Breast epithelium (tissue), 3 donors: ENCODE measurements at regions not wholly inside any gene's neighbourhood (a gene's known extent, or its start where the extent isn't known, plus 50 kb on each side); places are given as distances from the start of the nearest gene placed in this dataset.

Experiments
- POLR2A ChIP-seq: fragments of 450-650 bp; IDR thresholded peaks from one replicate; pipeline ENCODE4 v1.6.1; 2016; ENCODE audit warnings: antibody characterized with exemption, mild to moderate bottlenecking, moderate library complexity
- POLR2AphosphoS5 ChIP-seq, 3 donors: sonication (generic); formaldehyde crosslinking; IDR thresholded peaks; one replicate each; pipeline ENCODE4 v1.6.1; 2017; ENCODE audit warnings: antibody characterized with exemption in 3 of 3
- TF ChIP-seq, protein P1 (sequence below), 3 donors: fragments of 450-650 bp; IDR thresholded peaks; one replicate each; pipeline ENCODE4 v1.5.1; 2016 to 2017; ENCODE audit warnings: antibody characterized with exemption in 3 of 3, mild to moderate bottlenecking in 3 of 3, moderate library complexity in 3 of 3

DNA sequence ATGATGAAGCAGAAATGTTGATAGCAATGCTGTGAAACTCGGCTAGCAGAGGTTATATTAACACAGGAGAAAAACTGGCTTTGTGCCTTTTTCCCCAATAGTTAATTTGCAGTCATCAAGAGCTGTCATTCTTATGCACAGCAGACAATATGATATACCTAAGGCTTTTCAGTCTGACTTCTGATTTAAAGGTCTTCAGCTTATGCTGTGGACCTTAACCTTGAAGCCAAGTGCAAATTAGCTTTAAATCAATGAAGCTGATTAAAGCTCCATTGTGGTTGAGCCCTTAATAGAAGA lies 171.6 kb upstream of the ID4 start:
- TF ChIP-seq, protein P1, sequence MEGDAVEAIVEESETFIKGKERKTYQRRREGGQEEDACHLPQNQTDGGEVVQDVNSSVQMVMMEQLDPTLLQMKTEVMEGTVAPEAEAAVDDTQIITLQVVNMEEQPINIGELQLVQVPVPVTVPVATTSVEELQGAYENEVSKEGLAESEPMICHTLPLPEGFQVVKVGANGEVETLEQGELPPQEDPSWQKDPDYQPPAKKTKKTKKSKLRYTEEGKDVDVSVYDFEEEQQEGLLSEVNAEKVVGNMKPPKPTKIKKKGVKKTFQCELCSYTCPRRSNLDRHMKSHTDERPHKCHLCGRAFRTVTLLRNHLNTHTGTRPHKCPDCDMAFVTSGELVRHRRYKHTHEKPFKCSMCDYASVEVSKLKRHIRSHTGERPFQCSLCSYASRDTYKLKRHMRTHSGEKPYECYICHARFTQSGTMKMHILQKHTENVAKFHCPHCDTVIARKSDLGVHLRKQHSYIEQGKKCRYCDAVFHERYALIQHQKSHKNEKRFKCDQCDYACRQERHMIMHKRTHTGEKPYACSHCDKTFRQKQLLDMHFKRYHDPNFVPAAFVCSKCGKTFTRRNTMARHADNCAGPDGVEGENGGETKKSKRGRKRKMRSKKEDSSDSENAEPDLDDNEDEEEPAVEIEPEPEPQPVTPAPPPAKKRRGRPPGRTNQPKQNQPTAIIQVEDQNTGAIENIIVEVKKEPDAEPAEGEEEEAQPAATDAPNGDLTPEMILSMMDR (IDR thresholded peaks at IDR 0.05) = no peak
- TF ChIP-seq POLR2AphosphoS5 (IDR thresholded peaks at IDR 0.05) (no peak), POLR2A (no peak)
